ENCODE measurements at regions not wholly inside any gene's neighbourhood (a gene's known extent, or its start where the extent isn't known, plus 50 kb on each side); places are given as distances from the start of the nearest gene placed in this dataset.

GRCh38 chr20:52828199-52828598, 144.0 kb upstream of the TSHZ2 start:
- in situ Hi-C loops (cut with HindIII; ENCODE audit: low pct_unique_long_range_greater_than_20kb, low sequenced_read_pairs), result no loop called here
- intact Hi-C loops (cut with micrococcal nuclease; ENCODE audit: unreplicated experiment), result no loop called here
- Histone ChIP-seq H3K4me3 (ENCODE audit: low read depth in 2 of 2, low read length in 2 of 2) (no peak overlapping the region), H3K27me3 (ENCODE audit: control insufficient read depth, insufficient read depth, low read length) (no peaks in the 10 kb centered on the region), H3K9me3 (ENCODE audit: control insufficient read depth, insufficient read depth, low read depth, low read length) (no peaks in the 10 kb centered on the region), H3K27ac (ENCODE audit: low read length) (no peak overlapping the region), H3K36me3 (ENCODE audit: control insufficient read depth, insufficient read depth, low read length) (no peaks in the 10 kb centered on the region), H3K4me1 (ENCODE audit: control insufficient read depth, insufficient read depth, low read length) (no peaks in the 10 kb centered on the region)
- ChIA-PET POLR2A (interaction anchor here (0.6 kb wide), 1 partner anchor 344 kb away, joined by 10 read pairs; no protein-coding TSS in a partner anchor), CTCF (no interaction called here)
- DNase-seq (ENCODE audit: low read depth, low spot score) (no peak), ATAC-seq (no peak)
- BruUV-seq (replicated peaks), result no TSS peak
- TF ChIP-seq CTCF (IDR thresholded peaks at IDR 0.05), result no peak
- TF ChIP-seq TCF7L2 (IDR thresholded peaks at IDR 0.05; ENCODE audit: low read depth, low read length), result no peak
- TF ChIP-seq REST (IDR thresholded peaks at IDR 0.05; ENCODE audit: insufficient read depth in 1 of 2, low read depth in 2 of 2, low read length in 1 of 2), result no peak
- no peak for TF ChIP-seq SIN3A (IDR thresholded peaks at IDR 0.05; ENCODE audit: borderline replicate concordance, insufficient read depth, low read depth, low read length)
- no peak for TF ChIP-seq POLR2AphosphoS5 (IDR thresholded peaks at IDR 0.05; ENCODE audit: low read depth, low read length)

DNA sequence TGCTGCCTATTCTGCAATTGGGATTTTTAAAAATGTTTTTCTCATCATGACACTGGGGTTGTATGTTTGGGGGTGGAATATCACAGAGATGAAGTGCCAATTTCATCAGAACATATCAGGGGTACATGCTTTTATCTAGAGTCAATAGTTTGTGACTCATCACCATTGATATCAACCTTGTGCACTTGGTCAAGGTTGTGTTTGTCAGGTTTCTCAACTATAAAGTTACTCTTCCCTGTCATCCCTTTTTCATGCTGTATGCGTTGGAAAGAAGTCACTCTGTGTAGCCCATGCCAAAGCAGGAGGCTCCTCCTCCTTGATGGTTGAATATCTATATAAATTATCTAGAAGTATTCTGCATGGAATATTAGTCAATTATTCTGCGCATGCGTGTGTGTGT, 145.4 kb upstream of the TSHZ2 start:
- Histone ChIP-seq H3K4me1 (ENCODE audit: control insufficient read depth, insufficient read depth, low read length) (no peaks in the 10 kb centered on the region), H3K27ac (ENCODE audit: low read length) (no peak overlapping the region), H3K36me3 (ENCODE audit: control insufficient read depth, insufficient read depth, low read length) (no peaks in the 10 kb centered on the region), H3K27me3 (ENCODE audit: control insufficient read depth, insufficient read depth, low read length) (no peaks in the 10 kb centered on the region), H3K9me3 (ENCODE audit: control insufficient read depth, insufficient read depth, low read depth, low read length) (no peaks in the 10 kb centered on the region), H3K4me3 (ENCODE audit: low read depth in 2 of 2, low read length in 2 of 2) (no peak overlapping the region)
- POLR2A ChIA-PET, result no interaction called here
- intact Hi-C loops (cut with micrococcal nuclease; ENCODE audit: unreplicated experiment), result no loop called here
- in situ Hi-C loops (cut with HindIII; ENCODE audit: low pct_unique_long_range_greater_than_20kb, low sequenced_read_pairs), result no loop called here
- CTCF ChIA-PET, result no interaction called here
- no peak for DNase-seq (ENCODE audit: low read depth, low spot score)
- no TSS peak for BruUV-seq (replicated peaks)
- TF ChIP-seq REST (IDR thresholded peaks at IDR 0.05; ENCODE audit: insufficient read depth in 1 of 2, low read depth in 2 of 2, low read length in 1 of 2) (no peak), CTCF (IDR thresholded peaks at IDR 0.05) (no peak), POLR2AphosphoS5 (IDR thresholded peaks at IDR 0.05; ENCODE audit: low read depth, low read length) (no peak), TCF7L2 (IDR thresholded peaks at IDR 0.05; ENCODE audit: low read depth, low read length) (no peak), SIN3A (IDR thresholded peaks at IDR 0.05; ENCODE audit: borderline replicate concordance, insufficient read depth, low read depth, low read length) (no peak)
- ATAC-seq, result no peak
